ENCODE measurements at regions not wholly inside any gene's neighbourhood (a gene's known extent, or its start where the extent isn't known, plus 50 kb on each side); places are given as distances from the start of the nearest gene placed in this dataset.

- WGBS, 2 experiments (ENCODE audit: extremely low coverage in 1 of 2, insufficient coverage in 1 of 2, insufficient read length in 1 of 2, insufficient replicate concordance in 2 of 2, low coverage in 1 of 2, low lambda C conversion rate in 2 of 2, missing lambda C conversion rate in 1 of 2), result 93% methylated on average over 3 of the region's 3 CpGs; no CpG with 5 or more reads in 1 of the 2 experiments
- TF ChIP-seq GABPA (IDR thresholded peaks at IDR 0.05; ENCODE audit: borderline replicate concordance, insufficient read depth, low read length) (no peak), SIX5 (IDR thresholded peaks at IDR 0.05; ENCODE audit: low read depth, low read length) (no peak), YY1 (IDR thresholded peaks at IDR 0.05; ENCODE audit: low read depth, low read length) (no peak), TAF1 (IDR thresholded peaks at IDR 0.05; ENCODE audit: low read depth, low read length) (no peak), ZNF274 (IDR thresholded peaks at IDR 0.05; ENCODE audit: borderline replicate concordance, extremely low read depth, low read length) (no peak), CHD1 (IDR thresholded peaks at IDR 0.05; ENCODE audit: low read depth, low read length) (no peak), USF2 (IDR thresholded peaks at IDR 0.05; ENCODE audit: low read length) (no peak), BRCA1 (IDR thresholded peaks at IDR 0.05; ENCODE audit: low read depth, low read length) (no peak), POLR2A (IDR thresholded peaks at IDR 0.05; ENCODE audit: control extremely low read depth in 1 of 2, low read depth in 2 of 2, low read length in 2 of 2) (no peak), SP2 (IDR thresholded peaks at IDR 0.05; ENCODE audit: low read length) (no peak), ASH2L (IDR thresholded peaks at IDR 0.05; ENCODE audit: low read length) (no peak), SRF (IDR thresholded peaks at IDR 0.05; ENCODE audit: low read depth, low read length) (no peak), SP1 (IDR thresholded peaks at IDR 0.05; ENCODE audit: low read depth, low read length) (no peak), EGR1 (IDR thresholded peaks at IDR 0.05; ENCODE audit: borderline replicate concordance, low read depth, low read length) (no peak)
These were observed 234.2 kb upstream of the CDH6 start for GRCh38 chr5:30959238-30959637.

More at GRCh38 chr5:30959238-30959637, 234.2 kb upstream of the CDH6 start:
- Histone ChIP-seq H3K18ac (ENCODE audit: extremely low read depth, low read length) (no peak overlapping the region), H2BK12ac (ENCODE audit: low read depth, low read length) (no peak overlapping the region), H3K4me3 (ENCODE audit: extremely low read depth in 1 of 4, insufficient read depth in 2 of 4, low read depth in 3 of 4, low read length in 4 of 4) (no peak overlapping the region), H2AK5ac (ENCODE audit: low read depth, low read length) (no peak overlapping the region), H4K5ac (ENCODE audit: insufficient read length, low read depth, low read length) (no peak overlapping the region), H3K36me3 (ENCODE audit: control insufficient read depth in 2 of 4, insufficient read depth in 4 of 4, low read length in 3 of 4) (no peaks in the 10 kb centered on the region), H2BK20ac (ENCODE audit: low read length) (no peak overlapping the region), H3K9ac (replicated peaks in 1 of 4; ENCODE audit: extremely low read depth in 1 of 4, low read depth in 3 of 4, low read length in 3 of 4) (no peak overlapping the region), H3K27me3 (replicated peaks in 1 of 4; ENCODE audit: control insufficient read depth in 3 of 4, extremely low read depth in 1 of 4, insufficient read depth in 3 of 4, low read length in 3 of 4) (no peaks in the 10 kb centered on the region), H2BK15ac (ENCODE audit: low read length) (peak overlapping the region; percentile 90; the same call in 1 of the 2 replicates), H3K4ac (replicated peaks; ENCODE audit: insufficient read length, low read depth, low read length) (no peak overlapping the region), H2BK5ac (ENCODE audit: low read depth, low read length) (0 out of 2 replicates have a peak overlapping the region, but pooled peaks have one; percentile 40), H4K8ac (ENCODE audit: extremely low read depth, insufficient read depth, low read length) (no peak overlapping the region), H4K91ac (replicated peaks; ENCODE audit: insufficient read length, low read length) (no peak overlapping the region), H2BK120ac (replicated peaks; ENCODE audit: low read depth, low read length) (no peak overlapping the region), H3K23ac (ENCODE audit: insufficient read length) (no peak overlapping the region), H3K9me3 (ENCODE audit: insufficient read depth in 2 of 2, low read depth in 1 of 2, low read length in 1 of 2) (no peaks in the 10 kb centered on the region), H4K20me1 (replicated peaks in 1 of 2; ENCODE audit: control insufficient read depth in 1 of 2, insufficient read depth in 2 of 2, low read length in 2 of 2) (no peaks in the 10 kb centered on the region), H3K23me2 (ENCODE audit: low read depth, low read length) (no peaks in the 10 kb centered on the region), H2AFZ (ENCODE audit: low read length) (peak overlapping the region; percentile 57; the same call in 1 of the 2 replicates), H3K79me2 (ENCODE audit: control insufficient read depth in 1 of 2, insufficient read depth in 2 of 2, low read length in 2 of 2) (no peaks in the 10 kb centered on the region), H3K79me1 (ENCODE audit: low read depth, low read length) (no peaks in the 10 kb centered on the region), H3K14ac (ENCODE audit: insufficient read length) (no peak overlapping the region), H3K27ac (ENCODE audit: low read depth, low read length) (no peak overlapping the region), H3K56ac (replicated peaks; ENCODE audit: insufficient read length, low read depth, low read length) (no peak overlapping the region), H3K4me2 (ENCODE audit: insufficient read depth in 1 of 2, low read depth in 2 of 2, low read length in 2 of 2) (no peak overlapping the region), H3K4me1 (replicated peaks in 1 of 4; ENCODE audit: control insufficient read depth in 3 of 4, insufficient read depth in 4 of 4, low read length in 3 of 4) (0 out of 7 replicates have a peak, but pooled peaks cover 0 to 5% (median under 1%) of the 10 kb centered on the region in 4 experiments)
- DNase-seq (ENCODE audit: low read depth in 1 of 2, low spot score in 2 of 2) (no peak), FAIRE-seq (no peak)
- POLR2A ChIA-PET (ENCODE audit: partially characterized antibody), result no interaction called here
- CTCF ChIA-PET (ENCODE audit: partially characterized antibody), result interaction anchor here (1.2 kb wide), 2 partner anchors 13 to 61 kb away, joined by 3 to 4 read pairs; no protein-coding TSS in a partner anchor

Measured in H1 (cell line).